ENCODE measurements at regions not wholly inside any gene's neighbourhood (a gene's known extent, or its start where the extent isn't known, plus 50 kb on each side); places are given as distances from the start of the nearest gene placed in this dataset.
"Not testable (repeated sequence)": the region's sequence is repeated elsewhere in the genome, so short reads cannot be mapped to it uniquely, and the experiment has no call there.

DNA sequence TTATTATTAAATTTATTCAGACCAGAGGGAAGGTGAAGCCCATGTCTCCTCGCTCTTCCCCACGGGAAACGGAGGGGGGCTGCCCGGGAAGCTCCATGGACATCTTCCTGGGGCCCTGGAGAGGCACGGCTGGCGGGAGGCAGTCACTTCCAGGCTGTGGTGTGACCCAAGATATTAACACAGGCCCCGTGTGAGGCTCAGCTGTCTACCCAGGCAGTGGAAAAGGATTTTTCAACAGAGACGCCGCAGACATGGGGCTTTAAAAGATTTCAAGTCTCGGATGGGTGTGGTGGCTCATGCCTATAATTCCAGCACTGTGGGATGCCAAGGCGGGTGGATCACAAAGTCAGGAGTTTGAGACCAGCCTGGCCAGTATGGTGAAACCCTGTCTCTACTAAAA is 117.9 kb downstream of the ERMARD start:
- DNase-seq: no peak

- DNase-seq: peak in 3 of 4 experiments; percentile 14 to 35 (median 28)
Observed at GRCh38 chr6:169868458-169868857, 117.0 kb downstream of the ERMARD start.

GRCh38 chr6:169867751-169868191 is 116.3 kb downstream of the ERMARD start:
- no peak for DNase-seq

DNA sequence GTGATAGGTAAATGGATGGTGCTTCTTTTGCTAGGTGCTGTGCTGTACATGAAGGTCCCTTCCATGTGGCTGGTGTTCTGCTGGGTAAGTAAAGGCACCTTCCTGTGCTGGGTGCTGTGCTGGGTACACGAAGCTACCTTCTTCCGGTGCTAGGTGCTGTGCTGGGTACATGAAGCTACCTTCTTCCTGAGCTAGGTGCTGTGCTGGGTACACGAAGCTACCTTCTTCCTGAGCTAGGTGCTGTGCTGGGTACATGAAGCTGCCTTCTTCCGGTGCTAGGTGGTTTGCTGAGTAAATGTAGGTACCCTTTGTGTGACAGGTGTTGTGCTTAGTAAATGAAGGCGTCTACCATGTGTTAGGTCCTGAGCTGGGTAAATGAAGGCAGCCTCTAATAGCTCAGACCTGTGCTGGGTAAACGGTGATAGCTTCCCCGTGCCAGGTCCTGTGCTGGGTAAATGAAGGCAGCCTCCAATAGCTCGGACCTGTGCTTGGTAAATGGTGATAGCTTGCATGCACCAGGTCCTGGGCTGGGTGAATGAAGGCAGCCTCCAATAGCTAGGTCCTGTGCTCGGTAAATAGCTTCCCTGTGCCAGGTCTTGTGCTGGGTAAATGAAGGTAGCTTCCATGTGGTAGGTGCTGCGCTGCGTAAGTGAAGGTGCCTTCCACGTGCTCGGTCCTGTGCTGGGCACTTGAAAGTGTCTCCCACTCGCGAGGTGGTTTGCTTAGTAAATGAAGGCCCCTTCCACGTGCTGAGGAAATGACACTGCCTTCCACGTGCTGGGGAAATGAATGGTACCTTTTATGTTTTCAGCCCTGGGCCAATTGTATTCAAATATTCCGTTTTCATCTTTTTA is 115.5 kb downstream of the ERMARD start:
- DNase-seq: no peak

GRCh38 chr6:169866140-169866534 is 114.7 kb downstream of the ERMARD start:
- no peak for DNase-seq

- DNase-seq: no peak
Observed at GRCh38 chr6:169865346-169866139, 114.1 kb downstream of the ERMARD start.

DNA sequence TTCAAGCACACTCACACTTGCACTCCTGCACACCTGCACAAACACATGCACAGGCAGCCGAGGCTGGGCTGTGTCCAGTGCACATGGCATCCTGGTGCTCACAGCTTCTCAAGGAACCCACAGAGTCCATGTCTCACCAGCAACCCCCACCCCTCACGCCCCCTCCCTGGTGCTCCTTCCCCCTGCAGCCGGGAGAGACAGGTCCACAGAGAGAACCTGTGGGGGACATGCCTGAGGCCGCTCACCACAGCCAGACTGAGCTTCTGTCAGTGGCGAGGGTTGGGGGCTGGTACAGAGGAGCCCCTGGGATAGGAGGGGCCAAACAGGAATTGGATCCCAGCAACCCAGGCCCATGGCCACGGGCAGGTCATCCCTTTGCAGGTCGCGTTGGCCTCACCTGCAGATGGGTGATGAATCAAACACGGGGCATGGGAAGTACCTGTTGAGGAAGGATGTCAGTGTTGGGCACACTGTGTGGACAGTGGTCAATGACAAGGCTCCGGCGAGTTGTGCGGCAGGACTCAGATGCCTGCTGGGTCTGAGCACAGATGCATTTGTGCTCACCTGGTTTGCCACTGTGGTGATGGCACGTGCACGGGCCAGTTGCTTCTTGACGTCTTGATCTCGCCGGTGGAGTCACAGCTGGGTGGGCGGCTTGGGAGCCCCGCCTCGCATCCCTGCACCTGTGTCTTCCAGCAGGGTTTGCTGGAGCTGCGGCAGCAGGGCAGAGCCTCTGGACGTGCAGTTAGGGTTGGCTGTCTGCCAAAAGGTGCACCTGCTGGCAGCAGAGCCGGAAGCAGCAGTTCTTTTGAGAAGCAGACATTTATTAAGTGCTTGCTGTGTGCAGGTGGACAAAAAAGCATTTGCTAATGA is 113.0 kb downstream of the ERMARD start:
- DNase-seq: no peak

DNA sequence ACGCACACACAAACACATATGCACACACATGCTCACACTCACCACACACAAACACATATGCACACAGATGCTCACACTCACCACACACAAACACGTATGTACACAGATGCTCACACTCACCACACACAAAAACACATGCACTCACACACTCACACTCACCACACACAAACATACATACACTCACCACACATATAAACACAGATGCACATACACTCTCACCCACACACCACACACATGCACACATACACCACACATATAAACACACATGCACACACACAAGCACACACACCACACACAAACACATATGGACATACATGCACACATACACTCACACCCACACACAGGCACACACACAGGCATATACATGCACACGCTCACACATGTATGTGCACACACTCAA is 112.3 kb downstream of the ERMARD start:
- DNase-seq: no peak

GRCh38 chr6:169862892-169863525 is 111.6 kb downstream of the ERMARD start:
- DNase-seq: no peak

GRCh38 chr6:169862043-169862891 is 110.8 kb downstream of the ERMARD start:
- DNase-seq: no peak

- DNase-seq: no peak
Observed at GRCh38 chr6:169861431-169862042, 110.1 kb downstream of the ERMARD start.

GRCh38 chr6:169859978-169860703 is 108.7 kb downstream of the ERMARD start:
- no peak for DNase-seq

DNA sequence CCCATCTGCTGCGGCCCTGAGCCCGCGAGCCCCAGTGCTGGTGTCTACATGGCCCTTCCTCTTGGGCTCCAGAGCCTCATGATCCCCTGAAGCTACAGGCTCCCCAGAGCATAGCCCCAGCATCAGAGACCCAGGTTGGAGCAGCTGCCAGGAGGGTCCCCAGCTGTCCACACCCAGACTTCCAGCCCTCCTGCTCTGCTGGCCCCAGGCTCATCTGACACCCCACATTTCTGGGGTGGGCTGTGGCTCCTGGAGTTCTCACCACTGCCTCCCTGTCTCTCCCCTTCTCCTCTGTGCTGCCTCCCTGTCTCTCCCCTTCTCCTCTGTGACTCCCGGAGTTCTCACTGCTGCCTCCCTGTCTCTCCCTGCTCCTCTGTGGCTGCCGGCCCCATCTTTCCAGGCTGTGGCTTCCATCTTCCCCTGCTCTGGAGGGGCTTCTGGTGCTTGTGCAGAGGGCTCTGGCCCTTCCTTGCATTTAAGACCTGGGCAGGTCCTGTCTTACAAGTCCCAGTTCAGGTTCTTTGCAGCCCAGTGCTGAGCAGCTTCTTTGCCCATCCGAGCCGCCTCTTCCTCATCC is 108.1 kb downstream of the ERMARD start:
- DNase-seq: no peak

DNA sequence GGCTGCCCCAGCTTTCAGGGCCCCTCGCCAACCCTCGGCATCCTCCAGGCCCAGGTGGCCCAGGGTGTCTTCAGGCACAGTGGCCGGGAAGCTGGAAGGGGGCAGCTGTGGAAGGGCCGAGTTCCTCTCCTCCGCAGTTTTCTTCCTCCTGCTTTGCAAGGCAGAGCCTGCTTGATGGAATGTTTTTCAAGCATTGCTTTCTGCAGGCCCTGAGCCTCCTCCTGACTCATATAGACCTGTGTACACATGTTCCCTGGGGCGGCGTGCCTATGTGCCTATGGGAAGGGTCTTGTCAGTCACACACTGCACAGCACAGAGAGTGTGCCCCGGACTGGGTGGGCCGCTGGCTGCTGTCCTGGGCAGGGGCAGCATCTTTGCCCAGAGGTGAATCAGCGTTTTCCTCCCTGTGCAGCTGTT is 107.5 kb downstream of the ERMARD start:
- no peak for DNase-seq

DNA sequence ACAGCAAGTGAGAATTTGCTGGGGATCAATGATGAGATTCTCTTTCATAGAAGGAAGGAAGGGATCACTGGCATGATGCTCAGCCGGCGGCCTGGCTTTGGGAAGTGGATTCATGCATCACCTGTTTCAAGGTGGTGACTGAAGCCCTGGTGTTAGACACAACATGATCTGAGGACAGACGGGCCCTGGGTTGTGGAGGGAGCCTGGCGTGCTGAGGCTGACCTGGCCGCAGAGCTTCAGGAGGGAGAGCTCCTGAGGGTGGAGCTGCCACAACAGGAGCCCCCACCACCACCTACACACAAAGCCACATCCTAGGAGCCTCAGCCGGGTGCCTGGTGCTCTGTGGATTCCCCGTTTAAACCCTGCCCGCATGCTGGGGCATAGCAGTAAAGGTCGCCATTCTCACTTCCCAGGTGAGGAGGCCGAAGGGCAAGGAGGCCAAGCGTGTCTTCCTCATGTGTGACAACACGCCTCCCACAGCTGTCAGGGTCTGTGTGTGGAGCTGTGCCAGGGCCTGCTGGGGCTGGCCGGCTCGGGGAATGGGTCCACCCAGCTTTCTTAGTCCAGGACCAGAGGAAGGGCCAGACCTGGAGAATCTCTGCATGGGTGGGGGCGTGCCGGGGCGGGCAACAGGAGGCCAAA is 107.0 kb downstream of the ERMARD start:
- DNase-seq: no peak

GRCh38 chr6:169857343-169858292 is 106.2 kb downstream of the ERMARD start:
- DNase-seq: no peak

GRCh38 chr6:169856442-169857342 is 105.3 kb downstream of the ERMARD start:
- DNase-seq: not testable (repeated sequence)
